ENCODE measurements at regions not wholly inside any gene's neighbourhood (a gene's known extent, or its start where the extent isn't known, plus 50 kb on each side); places are given as distances from the start of the nearest gene placed in this dataset.

GRCh38 chr2:5995832-5996231, 303.6 kb downstream of the SOX11 start:
- no peak overlapping the region for H3K4me3 Mint-ChIP-seq
- peaks cover 11% of the 10 kb centered on the region for H3K9me3 Mint-ChIP-seq
- peaks cover 3% of the 10 kb centered on the region for H3K36me3 Mint-ChIP-seq (ENCODE audit: insufficient read depth)
- no peak for ATAC-seq (replicated peaks; ENCODE audit: extremely low read depth, poor library complexity, severe bottlenecking)
- H3K27ac Mint-ChIP-seq (ENCODE audit: low read depth) = no peak overlapping the region
- no peak for DNase-seq (ENCODE audit: low spot score in 2 of 2)
- no peaks in the 10 kb centered on the region for H3K27me3 Mint-ChIP-seq
- no peaks in the 10 kb centered on the region for H3K4me1 Mint-ChIP-seq

GRCh38 chr2:6008186-6008585, 316.0 kb downstream of the SOX11 start:
- Mint-ChIP-seq H3K9me3 (peaks cover 16% of the 10 kb centered on the region), H3K36me3 (ENCODE audit: insufficient read depth) (no peaks in the 10 kb centered on the region), H3K4me1 (no peaks in the 10 kb centered on the region), H3K4me3 (no peak overlapping the region), H3K27ac (ENCODE audit: low read depth) (no peak overlapping the region), H3K27me3 (no peaks in the 10 kb centered on the region)
- DNase-seq (ENCODE audit: low spot score in 2 of 2) (no peak), ATAC-seq (replicated peaks; ENCODE audit: extremely low read depth, poor library complexity, severe bottlenecking) (no peak)

- no peak for DNase-seq (ENCODE audit: low spot score in 2 of 2)
- Mint-ChIP-seq H3K4me3 (no peak overlapping the region), H3K9me3 (peaks cover 16% of the 10 kb centered on the region), H3K4me1 (no peaks in the 10 kb centered on the region), H3K27ac (ENCODE audit: low read depth) (no peak overlapping the region), H3K36me3 (ENCODE audit: insufficient read depth) (no peaks in the 10 kb centered on the region), H3K27me3 (no peaks in the 10 kb centered on the region)
- ATAC-seq (replicated peaks; ENCODE audit: extremely low read depth, poor library complexity, severe bottlenecking) = no peak
Observed at GRCh38 chr2:6008726-6009125, 316.5 kb downstream of the SOX11 start.

GRCh38 chr2:6010163-6010562, 318.0 kb downstream of the SOX11 start:
- ATAC-seq (replicated peaks; ENCODE audit: extremely low read depth, poor library complexity, severe bottlenecking) (no peak), DNase-seq (ENCODE audit: low spot score in 2 of 2) (no peak)
- Mint-ChIP-seq H3K27me3 (no peaks in the 10 kb centered on the region), H3K27ac (ENCODE audit: low read depth) (no peak overlapping the region), H3K9me3 (peaks cover 16% of the 10 kb centered on the region), H3K4me1 (no peaks in the 10 kb centered on the region), H3K36me3 (ENCODE audit: insufficient read depth) (no peaks in the 10 kb centered on the region), H3K4me3 (no peak overlapping the region)

GRCh38 chr2:6011921-6012320, 319.7 kb downstream of the SOX11 start:
- no peak overlapping the region for H3K4me3 Mint-ChIP-seq
- H3K9me3 Mint-ChIP-seq = peaks cover 13% of the 10 kb centered on the region
- no peaks in the 10 kb centered on the region for H3K4me1 Mint-ChIP-seq
- H3K27me3 Mint-ChIP-seq = no peaks in the 10 kb centered on the region
- no peak for ATAC-seq (replicated peaks; ENCODE audit: extremely low read depth, poor library complexity, severe bottlenecking)
- no peaks in the 10 kb centered on the region for H3K36me3 Mint-ChIP-seq (ENCODE audit: insufficient read depth)
- H3K27ac Mint-ChIP-seq (ENCODE audit: low read depth) = no peak overlapping the region
- DNase-seq (ENCODE audit: low spot score in 2 of 2) = no peak

- Mint-ChIP-seq H3K27ac (ENCODE audit: low read depth) (no peak overlapping the region), H3K36me3 (ENCODE audit: insufficient read depth) (no peaks in the 10 kb centered on the region), H3K9me3 (peaks cover 6% of the 10 kb centered on the region), H3K27me3 (no peaks in the 10 kb centered on the region), H3K4me3 (no peak overlapping the region), H3K4me1 (no peaks in the 10 kb centered on the region)
- ATAC-seq (replicated peaks; ENCODE audit: extremely low read depth, poor library complexity, severe bottlenecking) (no peak), DNase-seq (ENCODE audit: low spot score in 2 of 2) (no peak)
Observed at GRCh38 chr2:6017736-6018286, 325.6 kb downstream of the SOX11 start.

- ATAC-seq (replicated peaks; ENCODE audit: extremely low read depth, poor library complexity, severe bottlenecking) (no peak), DNase-seq (ENCODE audit: low spot score in 2 of 2) (no peak)
- Mint-ChIP-seq H3K4me3 (no peak overlapping the region), H3K9me3 (peaks cover 11% of the 10 kb centered on the region), H3K27ac (ENCODE audit: low read depth) (no peak overlapping the region), H3K4me1 (no peaks in the 10 kb centered on the region), H3K36me3 (ENCODE audit: insufficient read depth) (no peaks in the 10 kb centered on the region), H3K27me3 (no peaks in the 10 kb centered on the region)
Observed at GRCh38 chr2:6024229-6024628, 332.0 kb downstream of the SOX11 start.

GRCh38 chr2:6024784-6025183, 332.6 kb downstream of the SOX11 start:
- H3K9me3 Mint-ChIP-seq = peaks cover 11% of the 10 kb centered on the region
- H3K4me1 Mint-ChIP-seq = no peaks in the 10 kb centered on the region
- DNase-seq (ENCODE audit: low spot score in 2 of 2) (no peak), ATAC-seq (replicated peaks; ENCODE audit: extremely low read depth, poor library complexity, severe bottlenecking) (no peak)
- H3K27me3 Mint-ChIP-seq = no peaks in the 10 kb centered on the region
- no peak overlapping the region for H3K4me3 Mint-ChIP-seq
- H3K36me3 Mint-ChIP-seq (ENCODE audit: insufficient read depth) = no peaks in the 10 kb centered on the region
- no peak overlapping the region for H3K27ac Mint-ChIP-seq (ENCODE audit: low read depth)

GRCh38 chr2:6025391-6025790, 333.2 kb downstream of the SOX11 start:
- Mint-ChIP-seq H3K27ac (ENCODE audit: low read depth) (no peak overlapping the region), H3K4me3 (no peak overlapping the region), H3K9me3 (peaks cover 11% of the 10 kb centered on the region), H3K36me3 (ENCODE audit: insufficient read depth) (no peaks in the 10 kb centered on the region), H3K4me1 (no peaks in the 10 kb centered on the region), H3K27me3 (no peaks in the 10 kb centered on the region)
- no peak for DNase-seq (ENCODE audit: low spot score in 2 of 2)
- ATAC-seq (replicated peaks; ENCODE audit: extremely low read depth, poor library complexity, severe bottlenecking) = no peak

GRCh38 chr2:6027066-6027465, 334.9 kb downstream of the SOX11 start:
- Mint-ChIP-seq H3K4me1 (no peaks in the 10 kb centered on the region), H3K4me3 (no peak overlapping the region), H3K27ac (ENCODE audit: low read depth) (no peak overlapping the region), H3K9me3 (peaks cover 11% of the 10 kb centered on the region), H3K27me3 (no peaks in the 10 kb centered on the region), H3K36me3 (ENCODE audit: insufficient read depth) (no peaks in the 10 kb centered on the region)
- no peak for DNase-seq (ENCODE audit: low spot score in 2 of 2)
- ATAC-seq (replicated peaks; ENCODE audit: extremely low read depth, poor library complexity, severe bottlenecking) = no peak

GRCh38 chr2:6031200-6031867, 339.1 kb downstream of the SOX11 start:
- H3K9me3 Mint-ChIP-seq = peaks cover 19% of the 10 kb centered on the region
- ATAC-seq (replicated peaks; ENCODE audit: extremely low read depth, poor library complexity, severe bottlenecking) = no peak
- no peaks in the 10 kb centered on the region for H3K36me3 Mint-ChIP-seq (ENCODE audit: insufficient read depth)
- H3K4me1 Mint-ChIP-seq = no peaks in the 10 kb centered on the region
- DNase-seq (ENCODE audit: low spot score in 2 of 2) = no peak
- H3K27me3 Mint-ChIP-seq = no peaks in the 10 kb centered on the region
- H3K4me3 Mint-ChIP-seq = no peak overlapping the region
- no peak overlapping the region for H3K27ac Mint-ChIP-seq (ENCODE audit: low read depth)

GRCh38 chr2:6036211-6036610, 344.0 kb downstream of the SOX11 start:
- Mint-ChIP-seq H3K27ac (ENCODE audit: low read depth) (no peak overlapping the region), H3K9me3 (peaks cover 13% of the 10 kb centered on the region), H3K4me1 (no peaks in the 10 kb centered on the region), H3K27me3 (no peaks in the 10 kb centered on the region), H3K36me3 (ENCODE audit: insufficient read depth) (no peaks in the 10 kb centered on the region), H3K4me3 (no peak overlapping the region)
- no peak for ATAC-seq (replicated peaks; ENCODE audit: extremely low read depth, poor library complexity, severe bottlenecking)
- DNase-seq (ENCODE audit: low spot score in 2 of 2) = no peak

- no peak for DNase-seq (ENCODE audit: low spot score in 2 of 2)
- Mint-ChIP-seq H3K4me1 (no peaks in the 10 kb centered on the region), H3K27me3 (no peaks in the 10 kb centered on the region), H3K9me3 (peaks cover 12% of the 10 kb centered on the region), H3K4me3 (no peak overlapping the region), H3K27ac (ENCODE audit: low read depth) (no peak overlapping the region), H3K36me3 (ENCODE audit: insufficient read depth) (peaks cover 2% of the 10 kb centered on the region)
- no peak for ATAC-seq (replicated peaks; ENCODE audit: extremely low read depth, poor library complexity, severe bottlenecking)
Observed at GRCh38 chr2:6043238-6043637, 351.1 kb downstream of the SOX11 start.

Measured in central memory CD8-positive, alpha-beta T cell (primary cell).